Activated CD8-positive, alpha-beta memory T cell treated with anti-CD3 and anti-CD28 coated beads for 48 hours (primary cell): ENCODE measurements at regions not wholly inside any gene's neighbourhood (a gene's known extent, or its start where the extent isn't known, plus 50 kb on each side); places are given as distances from the start of the nearest gene placed in this dataset.

Experiments
- DNase-seq, 3 experiments: peaks; one replicate each; pipeline ENCODE4 v3.0.0-alpha.2; 2020; ENCODE audit warnings: low read depth in 2 of 3, low spot score in 2 of 3

- DNase-seq, result no peak
These were observed 124.4 kb downstream of the FBXO15 start for GRCh38 chr18:74023220-74023619.

- no peak for DNase-seq
These were observed 127.8 kb downstream of the FBXO15 start for GRCh38 chr18:74019864-74020263.

DNA sequence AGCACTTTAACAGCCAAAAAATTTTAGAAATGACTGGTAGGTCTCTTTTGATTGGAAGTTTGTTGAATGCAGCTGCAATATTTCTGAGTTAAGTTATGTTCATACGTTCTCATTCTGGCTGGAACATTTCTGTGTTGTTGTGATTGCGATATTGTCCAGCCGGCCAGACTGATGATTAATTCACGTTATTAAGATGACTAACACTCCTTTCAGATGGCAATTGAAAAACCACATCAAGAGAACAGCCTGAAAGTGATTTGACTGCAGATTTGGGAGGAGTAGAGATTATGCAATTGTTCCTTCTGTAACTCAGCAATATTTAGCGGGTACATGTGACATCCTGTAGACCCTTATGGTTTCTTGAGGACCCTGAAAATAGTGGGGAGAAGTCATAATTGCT, 133.7 kb downstream of the FBXO15 start:
- no peak for DNase-seq

GRCh38 chr18:74012954-74013630, 134.5 kb downstream of the FBXO15 start:
- DNase-seq, result no peak

- no peak for DNase-seq
These were observed 141.5 kb downstream of the FBXO15 start for GRCh38 chr18:74006143-74006542.

GRCh38 chr18:74005320-74006109, 142.1 kb downstream of the FBXO15 start:
- no peak for DNase-seq

- no peak for DNase-seq
These were observed 155.2 kb downstream of the FBXO15 start for GRCh38 chr18:73992242-73993022.

DNA sequence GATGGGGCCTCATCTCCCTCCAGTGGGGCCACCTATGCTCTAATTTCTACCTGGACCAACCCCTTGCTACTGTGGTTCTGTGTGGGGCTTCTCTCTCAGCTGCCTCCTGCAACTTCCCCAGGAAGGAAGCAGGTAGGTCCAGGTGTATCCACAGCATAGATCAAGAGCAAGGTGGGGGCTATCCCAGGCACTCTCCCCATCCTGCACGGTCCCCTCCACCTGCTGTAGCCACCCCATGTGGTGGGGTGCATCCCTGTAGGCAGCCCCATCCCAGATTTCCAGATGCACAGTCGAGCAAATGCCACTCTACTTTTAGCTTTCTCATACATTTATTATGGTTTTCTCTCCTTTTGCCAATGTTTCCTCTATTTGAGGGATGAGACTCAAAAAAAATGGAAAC, 156.1 kb downstream of the FBXO15 start:
- no peak for DNase-seq

DNA sequence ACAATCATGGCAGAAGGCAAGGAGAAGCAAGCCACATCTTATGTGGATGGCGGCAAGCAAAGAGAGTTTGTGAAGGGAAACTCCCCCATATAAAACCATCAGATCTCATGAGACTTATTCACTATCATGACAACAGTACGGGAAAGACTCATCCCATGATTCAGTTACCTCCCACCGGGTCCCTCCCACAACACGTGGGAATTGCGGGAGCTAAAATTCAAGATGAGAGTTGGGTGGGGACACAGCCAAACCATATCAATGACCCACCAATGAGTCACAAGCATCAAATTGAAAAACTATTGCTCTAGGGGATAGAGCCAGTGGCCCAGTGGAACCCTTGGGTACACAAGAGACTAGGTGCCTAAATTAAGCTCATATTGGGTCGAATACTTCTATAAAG, 157.4 kb downstream of the FBXO15 start:
- no peak for DNase-seq

DNA sequence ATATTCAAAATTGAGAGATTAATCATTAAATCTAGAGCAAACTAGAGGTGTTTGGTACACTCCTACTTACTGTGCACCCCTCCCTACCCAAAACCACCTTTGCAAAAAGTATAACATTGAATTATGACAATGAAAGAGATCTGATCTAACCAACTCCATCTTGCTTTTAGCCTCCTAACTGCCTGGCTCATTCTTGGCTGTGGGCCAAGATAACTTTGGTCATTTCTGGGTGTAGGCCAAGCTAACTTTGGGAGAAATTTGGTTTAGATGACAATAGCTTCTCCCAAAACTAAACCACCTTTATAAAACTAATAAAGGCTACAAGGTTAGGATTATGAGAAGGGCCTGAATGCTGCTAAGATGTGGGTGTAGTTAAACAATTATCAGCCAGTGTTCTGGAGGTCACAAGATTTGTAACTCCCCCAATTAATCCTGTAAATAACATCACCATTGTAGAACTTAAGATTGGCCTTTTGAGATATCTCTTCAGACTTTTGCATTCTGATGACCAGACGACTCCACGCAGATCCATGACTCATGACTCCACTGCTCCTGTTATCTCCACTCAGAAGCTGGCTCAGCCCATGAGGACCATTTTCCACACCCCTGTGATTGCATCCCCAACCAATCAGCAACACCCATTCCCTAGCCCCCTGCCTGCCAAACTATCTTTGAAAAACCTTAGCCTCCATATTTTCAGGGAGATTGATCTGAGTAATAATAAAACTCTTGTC, 160.2 kb downstream of the FBXO15 start:
- DNase-seq, result no peak

- DNase-seq, result no peak
These were observed 160.9 kb downstream of the FBXO15 start for GRCh38 chr18:73986711-73987110.

DNA sequence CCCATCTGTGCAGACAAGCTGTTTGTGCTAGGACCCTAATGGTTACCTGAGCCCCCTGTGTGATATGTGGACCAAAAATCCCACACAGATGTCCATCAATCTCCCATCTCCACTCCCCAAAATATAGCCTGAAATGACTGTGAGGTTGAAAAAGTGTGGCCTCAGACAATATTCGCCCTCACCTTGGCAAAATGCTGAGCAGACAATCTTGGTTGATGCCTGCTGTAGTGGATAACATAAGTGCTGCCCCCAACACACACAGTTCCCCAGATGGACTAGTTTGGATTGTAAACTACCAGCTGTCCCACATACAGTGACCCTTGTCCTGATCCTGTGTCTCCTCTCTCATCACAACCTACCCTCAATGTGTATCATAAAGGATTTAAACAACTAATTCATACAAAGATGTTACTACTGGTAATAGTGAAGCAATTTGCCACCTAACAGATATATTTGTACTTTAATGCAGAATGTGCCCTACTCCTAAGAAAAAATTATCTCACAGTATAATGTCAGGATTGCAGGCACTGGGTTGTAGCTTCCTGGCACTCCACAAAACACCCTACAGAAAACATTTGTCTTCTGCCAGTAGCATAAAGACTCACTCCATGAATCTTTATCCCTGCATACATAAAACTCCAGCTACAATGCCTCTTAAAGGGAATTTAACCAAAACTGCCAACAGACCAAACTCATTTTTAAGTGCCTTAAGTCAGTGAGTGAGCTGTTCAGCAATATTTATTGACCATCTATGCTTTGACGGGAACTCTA, 161.6 kb downstream of the FBXO15 start:
- no peak for DNase-seq

DNA sequence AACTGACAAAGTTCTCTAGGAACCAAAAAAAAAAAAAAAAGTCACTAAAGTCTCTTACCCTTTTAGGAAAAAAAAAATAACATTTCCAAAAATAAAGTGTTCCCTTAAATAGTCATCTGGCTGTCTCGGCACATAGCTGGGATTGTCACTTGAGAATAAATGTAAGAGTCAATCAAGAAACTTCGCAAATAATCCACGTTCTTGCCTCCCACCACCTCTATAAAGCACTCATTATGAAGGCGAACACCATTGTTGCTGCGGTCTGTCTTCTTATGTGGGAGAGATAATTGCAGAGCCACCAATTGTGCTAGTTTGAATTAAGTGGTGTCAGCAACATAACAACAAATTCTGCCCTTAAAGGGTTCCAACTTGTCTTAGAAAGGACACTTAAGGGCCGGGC, 163.7 kb downstream of the FBXO15 start:
- no peak for DNase-seq

DNA sequence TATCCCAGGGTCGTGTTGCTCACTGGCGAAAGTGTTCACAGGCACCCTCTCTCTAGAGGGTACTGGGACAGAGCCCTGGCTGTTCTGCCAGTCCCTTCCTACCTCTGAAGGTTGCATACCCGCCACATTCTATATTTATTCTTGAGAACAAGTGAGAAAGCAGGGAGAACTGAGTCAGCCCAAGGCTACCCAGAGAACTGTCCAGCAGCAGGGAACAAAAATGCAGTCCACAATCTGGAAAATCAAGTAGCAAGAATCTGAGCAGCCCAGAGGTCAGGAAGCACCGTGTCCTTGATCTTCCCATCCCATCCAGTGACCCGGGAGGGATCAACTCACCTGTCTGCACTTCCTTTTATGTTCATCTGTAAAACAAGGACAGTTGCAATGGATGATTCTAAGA, 164.1 kb downstream of the FBXO15 start:
- no peak for DNase-seq

DNA sequence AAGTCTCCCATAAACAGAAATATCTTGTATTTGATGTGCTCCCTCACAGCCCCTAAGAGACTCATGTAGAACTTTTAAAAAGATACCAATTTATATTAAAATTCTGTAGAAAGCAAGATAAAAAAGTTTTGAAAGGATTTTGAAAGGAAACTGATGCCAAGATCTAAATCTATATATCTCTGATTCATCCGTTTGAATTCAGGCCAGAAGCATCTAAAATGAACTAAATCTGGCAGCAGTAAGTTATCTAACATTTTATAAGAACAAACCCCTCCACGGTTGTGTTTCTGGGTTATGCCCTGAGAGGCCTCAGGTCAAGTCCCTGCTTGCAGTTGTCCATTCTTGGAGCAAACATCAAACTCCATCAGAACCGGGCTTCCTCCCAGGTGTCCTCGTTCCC, 165.8 kb downstream of the FBXO15 start:
- DNase-seq, result no peak

- DNase-seq, result no peak
These were observed 167.2 kb downstream of the FBXO15 start for GRCh38 chr18:73980289-73980979.

DNA sequence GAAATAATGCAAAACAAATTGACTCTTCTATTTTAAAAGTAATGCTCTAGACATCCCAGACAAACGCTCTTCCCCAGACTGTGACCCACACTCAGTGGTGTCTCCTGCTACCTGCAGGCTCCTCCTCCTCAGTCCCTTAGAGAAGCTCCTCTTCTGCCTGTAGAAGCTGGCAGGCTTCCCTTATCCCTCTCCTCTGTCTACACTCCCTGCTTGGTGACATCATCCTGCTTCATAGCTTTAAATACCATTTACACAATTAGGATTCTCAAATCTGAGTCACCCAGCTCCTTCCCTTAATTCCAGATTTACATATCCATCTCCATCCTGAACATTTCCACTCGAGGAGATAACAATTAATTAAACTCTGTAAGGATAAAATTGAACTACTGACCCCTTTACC, 167.9 kb downstream of the FBXO15 start:
- no peak for DNase-seq

GRCh38 chr18:73976433-73976832, 171.2 kb downstream of the FBXO15 start:
- DNase-seq, result no peak

DNA sequence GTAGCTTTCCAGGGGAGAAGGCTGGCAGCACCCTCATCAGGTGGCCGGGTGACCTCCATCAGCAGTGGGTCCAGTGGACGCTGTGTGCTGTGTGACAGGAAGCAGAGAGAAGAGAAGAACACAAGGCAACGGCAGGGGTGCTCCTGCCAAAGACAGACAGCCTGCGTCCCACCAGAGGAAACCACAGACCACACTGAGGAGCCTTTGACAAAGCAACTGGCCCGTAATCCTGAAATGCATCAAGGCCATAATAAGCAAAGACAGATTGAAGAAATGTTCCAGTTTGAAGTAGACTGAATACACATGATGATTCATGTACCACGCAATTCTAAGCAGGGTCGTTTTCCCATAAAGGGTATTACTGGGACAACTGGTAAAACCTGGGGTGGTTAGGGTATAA, 172.4 kb downstream of the FBXO15 start:
- no peak for DNase-seq

DNA sequence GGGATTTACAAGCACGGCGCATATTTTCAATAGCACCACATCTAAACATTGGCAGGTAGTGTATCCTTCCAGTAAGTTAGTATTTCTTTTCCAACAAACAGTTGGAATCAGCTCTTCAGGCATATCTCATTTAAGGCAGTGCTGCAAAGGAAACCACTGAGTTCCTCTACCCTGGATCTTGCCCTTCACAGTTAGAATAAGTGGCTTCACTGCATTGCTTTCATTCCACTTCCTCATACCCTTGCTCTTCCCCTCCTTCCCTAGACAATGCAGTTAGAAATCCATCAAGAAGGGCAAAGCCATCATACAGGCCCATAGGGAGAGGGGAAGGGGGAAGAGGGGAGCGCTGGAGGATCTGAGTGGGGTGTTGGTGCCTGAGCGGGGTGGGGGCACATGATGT, 173.7 kb downstream of the FBXO15 start:
- no peak for DNase-seq
